Psoas muscle (tissue), 7 donors: ENCODE measurements at regions not wholly inside any gene's neighbourhood (a gene's known extent, or its start where the extent isn't known, plus 50 kb on each side); places are given as distances from the start of the nearest gene placed in this dataset.
A peak's percentile ranks its signal among the peaks of the same experiment; 100 is the strongest.

ENCODE experiments used
- ATAC-seq, 4 donors: fragments of 200-7000 bp; cut with Tn5 transposase; one replicate each; pipeline ENCODE4 v1.9.1; 2020; ENCODE audit warnings: moderate library complexity in 3 of 4, mild to moderate bottlenecking in 2 of 4
- DNase-seq, 2 donors: peaks; one replicate each; pipeline ENCODE4 v3.0.0-alpha.2; 2020
- H3K27ac ChIP-seq: fragments of 200-600 bp; one replicate; pipeline ENCODE4 v1.8.0; 2022
- H3K27me3 ChIP-seq, 3 donors: fragments of 200-600 bp in 1 of 3; one replicate each; pipeline versions ENCODE4 v1.6.1 to v1.8.0; 2013 to 2022; ENCODE audit warnings: low read length in 2 of 3, mild to moderate bottlenecking in 2 of 3, moderate library complexity in 1 of 3; ENCODE audit not compliant: insufficient read depth in 3 of 3
- H3K36me3 ChIP-seq, 2 donors: fragments of 200-600 bp in 1 of 2; one replicate each; pipeline versions ENCODE4 v1.6.1 to v1.8.0; 2013 to 2022; ENCODE audit warnings: low read depth in 1 of 2, mild to moderate bottlenecking in 1 of 2, moderate library complexity in 1 of 2; ENCODE audit not compliant: insufficient read depth in 1 of 2
- H3K4me1 ChIP-seq: fragments of 200-600 bp; one replicate; pipeline ENCODE4 v1.8.0; 2022
- H3K4me3 ChIP-seq: fragments of 200-600 bp; one replicate; pipeline ENCODE4 v1.8.0; 2022; ENCODE audit warnings: mild to moderate bottlenecking
- H3K9me3 ChIP-seq: fragments of 200-600 bp; one replicate; pipeline ENCODE4 v1.8.0; 2022
- WGBS, 3 donors: extraction: QIAGEN DNeasy Blood & Tissue Kit; methylation state at CpG; one replicate each; pipeline versions ENCODE4 v1.1.6 to v1.1.7; 2013; 5-methylcytosine and 5-hydroxymethylcytosine counted together
- intact Hi-C, 2 donors: fragments of 100-400 bp; cut with DNase I; formaldehyde crosslinking; loops; one replicate each; pipeline versions ENCODE4 v1.11.0 to v1.14.2; 2022
- TF ChIP-seq, protein P1 (sequence below): fragments of 200-600 bp; IDR thresholded peaks from one replicate; pipeline ENCODE4 v1.8.0; 2022; ENCODE audit warnings: antibody characterized with exemption
- donor health status: healthy with polysubstance abuse.
- donor health status: DM: no; HTN: no; CAD: no; lungs with moderate emphysema.
- donor health status: Bipolar disorder and iron deficiency.
- donor health status: healthy.
- donor health status: DM: yes; HTN: yes; CAD: no.
- donor health status: DM: no; HTN: no; CAD: no.
- donor health status: DM: yes; HTN: yes; CAD: no.

DNA sequence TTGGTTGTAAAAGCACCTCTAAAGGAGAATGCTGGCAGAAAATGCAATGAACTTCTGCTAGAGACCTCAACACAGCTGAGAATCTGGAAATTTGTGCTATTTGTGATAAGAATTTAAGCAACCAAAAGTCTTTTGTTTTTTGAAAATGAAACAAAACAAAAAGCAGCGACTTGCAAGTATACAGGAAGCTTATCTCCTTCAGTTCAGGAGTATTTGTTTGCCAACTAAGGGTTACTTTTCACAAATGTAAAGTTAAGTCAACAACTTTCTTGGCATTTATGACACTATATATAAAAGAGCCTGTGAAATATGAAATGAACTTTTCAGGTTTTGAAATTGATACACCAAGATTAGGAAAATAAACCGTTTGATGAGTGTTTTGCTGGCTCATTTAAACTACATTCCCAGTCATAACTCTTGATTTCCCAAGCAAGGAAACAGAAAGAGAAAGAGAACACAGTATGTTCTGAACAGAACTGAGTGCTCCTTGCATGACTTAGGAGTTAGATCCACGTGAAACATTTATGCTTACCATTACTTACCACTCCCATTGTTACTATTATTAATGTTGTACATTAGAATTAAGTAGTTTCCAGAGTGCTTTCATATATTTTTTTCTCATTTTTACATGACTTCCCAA is 92.3 kb upstream of the COL8A1 start:
- Histone ChIP-seq H3K9me3 (no peaks in the 10 kb centered on the region), H3K27me3 (peaks cover 0 to 3% (median 0%) of the 10 kb centered on the region in 3 donors), H3K4me3 (no peak overlapping the region), H3K36me3 (no peaks in the 10 kb centered on the region), H3K27ac (no peak overlapping the region), H3K4me1 (no peaks in the 10 kb centered on the region)
- no peak for DNase-seq
- TF ChIP-seq, protein P1, sequence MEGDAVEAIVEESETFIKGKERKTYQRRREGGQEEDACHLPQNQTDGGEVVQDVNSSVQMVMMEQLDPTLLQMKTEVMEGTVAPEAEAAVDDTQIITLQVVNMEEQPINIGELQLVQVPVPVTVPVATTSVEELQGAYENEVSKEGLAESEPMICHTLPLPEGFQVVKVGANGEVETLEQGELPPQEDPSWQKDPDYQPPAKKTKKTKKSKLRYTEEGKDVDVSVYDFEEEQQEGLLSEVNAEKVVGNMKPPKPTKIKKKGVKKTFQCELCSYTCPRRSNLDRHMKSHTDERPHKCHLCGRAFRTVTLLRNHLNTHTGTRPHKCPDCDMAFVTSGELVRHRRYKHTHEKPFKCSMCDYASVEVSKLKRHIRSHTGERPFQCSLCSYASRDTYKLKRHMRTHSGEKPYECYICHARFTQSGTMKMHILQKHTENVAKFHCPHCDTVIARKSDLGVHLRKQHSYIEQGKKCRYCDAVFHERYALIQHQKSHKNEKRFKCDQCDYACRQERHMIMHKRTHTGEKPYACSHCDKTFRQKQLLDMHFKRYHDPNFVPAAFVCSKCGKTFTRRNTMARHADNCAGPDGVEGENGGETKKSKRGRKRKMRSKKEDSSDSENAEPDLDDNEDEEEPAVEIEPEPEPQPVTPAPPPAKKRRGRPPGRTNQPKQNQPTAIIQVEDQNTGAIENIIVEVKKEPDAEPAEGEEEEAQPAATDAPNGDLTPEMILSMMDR = no peak
- intact Hi-C loops = no loop called here
- ATAC-seq = peak in 1 of 4 donors; percentile 27
- 24 to 27% (median 24%) methylated on average over 3 of the region's 3 CpGs for WGBS, 3 donors

DNA sequence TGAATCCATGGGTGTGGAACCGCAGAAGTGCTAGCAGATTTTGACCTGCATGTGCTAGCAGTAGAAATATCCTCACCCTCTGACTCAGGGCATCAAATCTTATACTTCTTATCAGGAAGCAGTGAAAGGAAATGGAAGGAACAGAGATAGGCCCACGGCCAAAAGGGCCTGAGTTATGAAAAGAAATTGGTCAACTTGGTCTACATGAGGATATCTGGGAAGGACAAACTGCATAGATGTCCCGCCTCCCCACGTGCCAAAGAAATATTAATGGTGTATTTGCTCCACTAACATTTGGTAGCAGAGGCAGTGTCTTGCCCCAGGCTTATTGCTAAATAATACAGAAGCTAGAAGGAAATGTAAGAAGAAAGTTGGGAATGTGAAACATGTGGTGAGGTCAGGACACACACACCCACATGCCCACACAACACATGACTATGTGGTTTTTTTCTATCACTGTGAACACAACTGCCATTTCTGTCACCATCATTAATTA is 93.6 kb upstream of the COL8A1 start:
- Histone ChIP-seq H3K36me3 (no peaks in the 10 kb centered on the region), H3K27ac (no peak overlapping the region), H3K27me3 (peaks cover 0 to 3% (median 0%) of the 10 kb centered on the region in 3 donors), H3K9me3 (no peaks in the 10 kb centered on the region), H3K4me3 (no peak overlapping the region), H3K4me1 (no peaks in the 10 kb centered on the region)
- intact Hi-C loops = no loop called here
- 60 to 68% (median 66%) methylated on average over 4 of the region's 4 CpGs for WGBS, 3 donors
- TF ChIP-seq, protein P1 = no peak
- ATAC-seq (peak in 1 of 4 donors; percentile 12), DNase-seq (peak in 1 of 2 donors; percentile 13)

DNA sequence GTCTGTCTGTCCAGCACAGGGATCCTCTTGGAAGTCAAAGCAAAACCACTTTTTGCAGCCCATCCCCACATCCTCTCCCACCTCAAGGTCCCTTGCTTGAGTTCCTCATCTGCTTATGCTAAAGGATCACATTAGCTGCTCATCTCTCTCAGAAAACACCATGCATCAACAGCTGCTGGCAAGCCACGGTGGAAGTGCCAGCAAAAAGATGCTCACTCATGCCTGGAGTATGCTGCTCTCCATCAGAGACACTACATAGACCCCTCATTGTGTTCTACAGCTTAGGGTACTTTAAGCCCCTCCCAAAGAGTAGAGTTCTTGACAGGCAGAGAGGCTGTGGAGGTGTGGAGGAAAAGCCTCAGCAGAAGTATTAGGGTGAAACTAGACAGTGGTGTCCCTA is 94.6 kb upstream of the COL8A1 start:
- ATAC-seq = no peak
- no peak overlapping the region for H3K27ac ChIP-seq
- H3K36me3 ChIP-seq = no peaks in the 10 kb centered on the region
- peaks cover 0 to 3% (median 0%) of the 10 kb centered on the region in 3 donors for H3K27me3 ChIP-seq
- H3K9me3 ChIP-seq = no peaks in the 10 kb centered on the region
- H3K4me1 ChIP-seq = no peaks in the 10 kb centered on the region
- H3K4me3 ChIP-seq = no peak overlapping the region
- TF ChIP-seq, protein P1 = no peak
- 0 to 14% (median 12%) methylated on average over 1 of the region's 1 CpG for WGBS, 3 donors
- intact Hi-C loops = no loop called here
- DNase-seq = no peak

DNA sequence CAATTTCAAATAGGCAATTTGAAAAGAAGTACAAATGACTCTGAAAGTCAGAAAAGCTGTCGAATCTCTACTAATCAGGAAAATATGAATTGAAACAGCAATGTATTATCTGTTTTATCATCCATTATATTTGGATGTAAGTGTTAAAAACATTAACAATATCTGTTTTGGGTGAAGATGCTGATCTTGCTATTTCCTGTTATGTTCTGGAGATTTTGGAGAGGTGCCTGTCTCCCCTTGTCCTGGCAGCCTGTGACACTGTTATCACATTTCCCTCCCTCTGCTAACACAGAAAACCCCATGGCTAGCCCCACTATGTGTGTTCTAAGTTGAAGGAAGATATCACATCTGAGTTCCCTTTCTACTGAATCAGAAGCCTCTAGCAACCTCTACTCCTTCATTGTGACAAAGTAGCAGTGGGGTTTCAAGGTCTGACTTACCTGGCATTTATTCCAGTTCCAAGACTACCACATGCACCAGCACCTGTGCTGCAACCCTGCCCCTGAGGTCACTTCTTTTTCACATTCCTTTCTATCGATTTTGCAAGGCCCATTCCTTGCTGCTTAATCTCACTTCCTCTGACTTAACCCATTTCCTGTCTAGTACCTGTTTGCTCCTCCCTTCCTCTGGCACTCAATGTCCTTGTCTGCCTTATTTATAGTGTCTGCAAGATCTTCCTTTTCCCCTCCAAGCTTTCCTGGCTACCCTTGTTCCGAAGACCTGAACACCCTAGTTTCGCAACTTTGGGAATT is 95.5 kb upstream of the COL8A1 start:
- H3K27ac ChIP-seq = no peak overlapping the region
- H3K4me1 ChIP-seq = no peaks in the 10 kb centered on the region
- H3K27me3 ChIP-seq = peaks cover 0 to 3% (median 0%) of the 10 kb centered on the region in 3 donors
- TF ChIP-seq, protein P1 = no peak
- no peak for DNase-seq
- no peak for ATAC-seq
- no peaks in the 10 kb centered on the region for H3K36me3 ChIP-seq
- H3K4me3 ChIP-seq = no peak overlapping the region
- intact Hi-C loops = no loop called here
- WGBS, 3 donors = 57 to 62% (median 58%) methylated on average over 4 of the region's 4 CpGs
- H3K9me3 ChIP-seq = no peaks in the 10 kb centered on the region
